ENCODE measurements at regions not wholly inside any gene's neighbourhood (a gene's known extent, or its start where the extent isn't known, plus 50 kb on each side); places are given as distances from the start of the nearest gene placed in this dataset.

DNA sequence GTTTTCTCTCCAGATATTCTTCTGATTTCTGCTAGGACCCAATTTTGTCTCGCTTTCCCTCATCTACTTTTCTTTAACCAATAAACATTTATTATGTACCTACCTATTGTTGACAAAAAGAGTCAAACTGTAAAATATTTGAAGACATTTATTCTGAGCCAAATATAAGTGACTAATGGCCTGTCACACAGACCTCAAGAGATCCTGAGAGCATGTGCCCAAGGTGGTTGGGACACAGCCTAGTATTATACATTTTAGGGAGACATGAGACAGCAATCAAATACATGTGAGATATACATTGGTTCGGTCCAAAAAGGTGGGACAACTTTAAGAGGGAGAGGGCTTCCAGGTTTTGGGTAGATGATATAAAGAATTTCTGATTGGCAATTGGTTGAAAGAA is 191.8 kb downstream of the NXNL2 start:
- TF ChIP-seq POLR2AphosphoS5 (IDR thresholded peaks at IDR 0.05; ENCODE audit: low read depth, low read length) = no peak
- TF ChIP-seq, protein P1, sequence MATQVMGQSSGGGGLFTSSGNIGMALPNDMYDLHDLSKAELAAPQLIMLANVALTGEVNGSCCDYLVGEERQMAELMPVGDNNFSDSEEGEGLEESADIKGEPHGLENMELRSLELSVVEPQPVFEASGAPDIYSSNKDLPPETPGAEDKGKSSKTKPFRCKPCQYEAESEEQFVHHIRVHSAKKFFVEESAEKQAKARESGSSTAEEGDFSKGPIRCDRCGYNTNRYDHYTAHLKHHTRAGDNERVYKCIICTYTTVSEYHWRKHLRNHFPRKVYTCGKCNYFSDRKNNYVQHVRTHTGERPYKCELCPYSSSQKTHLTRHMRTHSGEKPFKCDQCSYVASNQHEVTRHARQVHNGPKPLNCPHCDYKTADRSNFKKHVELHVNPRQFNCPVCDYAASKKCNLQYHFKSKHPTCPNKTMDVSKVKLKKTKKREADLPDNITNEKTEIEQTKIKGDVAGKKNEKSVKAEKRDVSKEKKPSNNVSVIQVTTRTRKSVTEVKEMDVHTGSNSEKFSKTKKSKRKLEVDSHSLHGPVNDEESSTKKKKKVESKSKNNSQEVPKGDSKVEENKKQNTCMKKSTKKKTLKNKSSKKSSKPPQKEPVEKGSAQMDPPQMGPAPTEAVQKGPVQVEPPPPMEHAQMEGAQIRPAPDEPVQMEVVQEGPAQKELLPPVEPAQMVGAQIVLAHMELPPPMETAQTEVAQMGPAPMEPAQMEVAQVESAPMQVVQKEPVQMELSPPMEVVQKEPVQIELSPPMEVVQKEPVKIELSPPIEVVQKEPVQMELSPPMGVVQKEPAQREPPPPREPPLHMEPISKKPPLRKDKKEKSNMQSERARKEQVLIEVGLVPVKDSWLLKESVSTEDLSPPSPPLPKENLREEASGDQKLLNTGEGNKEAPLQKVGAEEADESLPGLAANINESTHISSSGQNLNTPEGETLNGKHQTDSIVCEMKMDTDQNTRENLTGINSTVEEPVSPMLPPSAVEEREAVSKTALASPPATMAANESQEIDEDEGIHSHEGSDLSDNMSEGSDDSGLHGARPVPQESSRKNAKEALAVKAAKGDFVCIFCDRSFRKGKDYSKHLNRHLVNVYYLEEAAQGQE (IDR thresholded peaks at IDR 0.05; ENCODE audit: insufficient read depth in 1 of 2, low read depth in 2 of 2, low read length in 2 of 2) = no peak
- TF ChIP-seq TAF1 (IDR thresholded peaks at IDR 0.05; ENCODE audit: borderline replicate concordance, insufficient read depth, low read length) = no peak

All from PFSK-1 (cell line).